ENCODE measurements at regions not wholly inside any gene's neighbourhood (a gene's known extent, or its start where the extent isn't known, plus 50 kb on each side); places are given as distances from the start of the nearest gene placed in this dataset.

DNA sequence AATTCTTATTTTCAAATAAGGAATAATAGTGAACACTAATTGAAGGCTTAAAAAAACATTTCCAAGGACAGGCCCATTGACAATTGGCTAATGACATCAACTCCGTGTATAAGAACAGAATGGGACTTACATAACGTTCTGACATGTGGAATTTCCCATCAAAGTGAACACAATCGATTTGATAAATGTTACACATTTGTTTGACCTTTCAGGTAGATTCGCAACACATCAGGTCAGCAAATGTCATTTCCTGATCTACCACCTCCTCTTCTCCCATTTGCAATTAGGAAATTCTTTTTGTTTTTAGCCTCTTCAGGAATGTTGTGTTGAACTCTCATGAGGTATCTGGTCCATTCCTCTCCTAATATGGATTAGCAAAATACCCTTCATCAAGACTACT lies 292.9 kb upstream of the SLC14A2 start:
- Mint-ChIP-seq H3K4me3 (ENCODE audit: unreplicated experiment) (no peak overlapping the region), H3K36me3 (ENCODE audit: low read depth) (no peaks in the 10 kb centered on the region), H3K27ac (ENCODE audit: unreplicated experiment) (no peak overlapping the region), H3K27me3 (ENCODE audit: low read depth) (no peaks in the 10 kb centered on the region), H3K9me3 (ENCODE audit: low read depth) (no peaks in the 10 kb centered on the region), H3K4me1 (ENCODE audit: low read depth) (peaks cover 39% of the 10 kb centered on the region)
- no peak for DNase-seq (ENCODE audit: low spot score)
- TF ChIP-seq, protein P1, sequence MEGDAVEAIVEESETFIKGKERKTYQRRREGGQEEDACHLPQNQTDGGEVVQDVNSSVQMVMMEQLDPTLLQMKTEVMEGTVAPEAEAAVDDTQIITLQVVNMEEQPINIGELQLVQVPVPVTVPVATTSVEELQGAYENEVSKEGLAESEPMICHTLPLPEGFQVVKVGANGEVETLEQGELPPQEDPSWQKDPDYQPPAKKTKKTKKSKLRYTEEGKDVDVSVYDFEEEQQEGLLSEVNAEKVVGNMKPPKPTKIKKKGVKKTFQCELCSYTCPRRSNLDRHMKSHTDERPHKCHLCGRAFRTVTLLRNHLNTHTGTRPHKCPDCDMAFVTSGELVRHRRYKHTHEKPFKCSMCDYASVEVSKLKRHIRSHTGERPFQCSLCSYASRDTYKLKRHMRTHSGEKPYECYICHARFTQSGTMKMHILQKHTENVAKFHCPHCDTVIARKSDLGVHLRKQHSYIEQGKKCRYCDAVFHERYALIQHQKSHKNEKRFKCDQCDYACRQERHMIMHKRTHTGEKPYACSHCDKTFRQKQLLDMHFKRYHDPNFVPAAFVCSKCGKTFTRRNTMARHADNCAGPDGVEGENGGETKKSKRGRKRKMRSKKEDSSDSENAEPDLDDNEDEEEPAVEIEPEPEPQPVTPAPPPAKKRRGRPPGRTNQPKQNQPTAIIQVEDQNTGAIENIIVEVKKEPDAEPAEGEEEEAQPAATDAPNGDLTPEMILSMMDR (IDR thresholded peaks at IDR 0.05), result no peak

DNA sequence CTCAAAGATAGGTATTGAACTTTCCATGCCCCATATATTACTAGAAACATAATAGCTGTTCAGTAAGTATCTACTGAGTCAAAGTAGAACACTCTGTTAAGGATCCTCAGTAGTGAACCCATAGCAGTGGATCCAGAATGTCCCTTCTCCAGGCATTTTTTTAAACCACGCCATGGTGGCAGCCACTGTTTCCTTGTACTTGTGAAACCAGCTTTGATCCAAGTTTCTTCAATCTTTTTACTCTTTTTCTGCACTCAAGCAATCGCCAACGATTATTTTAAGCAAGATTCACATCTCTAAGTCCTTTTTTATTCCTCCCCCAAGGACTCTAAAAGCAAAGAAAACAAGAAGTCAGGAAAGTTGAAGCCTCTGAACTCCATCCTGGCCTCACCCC lies 291.2 kb upstream of the SLC14A2 start:
- DNase-seq (ENCODE audit: low spot score), result no peak
- no peak overlapping the region for H3K4me3 Mint-ChIP-seq (ENCODE audit: unreplicated experiment)
- H3K36me3 Mint-ChIP-seq (ENCODE audit: low read depth), result no peaks in the 10 kb centered on the region
- TF ChIP-seq, protein P1 (IDR thresholded peaks at IDR 0.05), result no peak
- H3K27me3 Mint-ChIP-seq (ENCODE audit: low read depth), result no peaks in the 10 kb centered on the region
- no peaks in the 10 kb centered on the region for H3K9me3 Mint-ChIP-seq (ENCODE audit: low read depth)
- peak overlapping the region; percentile 85 for H3K27ac Mint-ChIP-seq (ENCODE audit: unreplicated experiment)
- peaks cover 55% of the 10 kb centered on the region for H3K4me1 Mint-ChIP-seq (ENCODE audit: low read depth)

DNA sequence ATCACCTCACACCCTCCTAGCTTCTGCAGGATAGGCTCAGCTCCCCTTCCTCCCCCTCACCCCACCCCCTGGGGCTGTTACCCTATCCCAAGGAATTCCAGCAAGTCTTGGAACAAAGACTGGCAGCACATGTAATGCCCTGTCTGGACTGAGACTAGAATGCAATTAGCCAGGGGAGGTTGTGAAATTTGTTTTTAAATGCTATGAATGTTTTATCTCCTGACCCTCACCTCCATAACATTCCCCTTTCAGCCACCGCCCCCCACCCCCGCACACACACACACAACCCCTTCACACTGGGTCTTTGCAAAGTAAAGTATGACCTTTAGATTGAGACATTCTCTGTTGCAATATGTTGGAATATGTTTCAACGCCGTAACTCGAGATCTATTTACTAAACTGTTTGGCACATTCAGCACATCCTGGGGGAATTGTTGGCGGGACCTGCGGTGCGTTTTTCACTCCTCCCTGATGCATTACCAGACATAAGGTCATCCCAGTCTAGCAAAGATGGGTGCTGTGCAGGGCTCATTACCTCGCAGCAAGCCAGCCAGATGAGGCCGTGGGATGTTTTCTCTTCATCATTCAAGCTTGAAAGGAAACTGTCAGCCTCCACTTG lies 290.7 kb upstream of the SLC14A2 start:
- Mint-ChIP-seq H3K27ac (ENCODE audit: unreplicated experiment) (peak overlapping the region; percentile 85), H3K36me3 (ENCODE audit: low read depth) (no peaks in the 10 kb centered on the region), H3K4me1 (ENCODE audit: low read depth) (peaks cover 60% of the 10 kb centered on the region), H3K4me3 (ENCODE audit: unreplicated experiment) (no peak overlapping the region), H3K27me3 (ENCODE audit: low read depth) (no peaks in the 10 kb centered on the region), H3K9me3 (ENCODE audit: low read depth) (no peaks in the 10 kb centered on the region)
- DNase-seq (ENCODE audit: low spot score), result no peak
- TF ChIP-seq, protein P1 (IDR thresholded peaks at IDR 0.05), result no peak

DNA sequence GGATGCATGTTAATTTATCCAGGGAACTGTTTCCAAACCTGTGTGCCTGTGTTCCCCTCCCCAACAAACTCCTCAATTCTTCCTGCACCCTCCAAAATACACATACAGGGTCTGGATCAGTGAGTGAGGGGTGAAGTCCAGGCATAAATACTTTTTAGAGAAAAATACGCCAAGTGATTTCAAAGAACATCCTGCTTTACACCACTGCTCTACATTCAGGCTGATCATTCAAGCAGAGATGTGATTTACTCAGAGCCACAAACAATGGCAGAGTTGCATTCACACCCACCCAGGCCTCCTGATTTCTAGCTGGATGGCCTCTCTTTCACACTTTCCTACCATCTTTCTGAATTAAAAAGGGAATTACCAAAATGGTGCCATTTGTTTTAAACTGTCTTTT lies 289.5 kb upstream of the SLC14A2 start:
- Mint-ChIP-seq H3K27me3 (ENCODE audit: low read depth) (no peaks in the 10 kb centered on the region), H3K9me3 (ENCODE audit: low read depth) (no peaks in the 10 kb centered on the region), H3K4me1 (ENCODE audit: low read depth) (peaks cover 67% of the 10 kb centered on the region), H3K27ac (ENCODE audit: unreplicated experiment) (no peak overlapping the region), H3K4me3 (ENCODE audit: unreplicated experiment) (no peak overlapping the region), H3K36me3 (ENCODE audit: low read depth) (no peaks in the 10 kb centered on the region)
- no peak for DNase-seq (ENCODE audit: low spot score)
- TF ChIP-seq, protein P1 (IDR thresholded peaks at IDR 0.05), result no peak

DNA sequence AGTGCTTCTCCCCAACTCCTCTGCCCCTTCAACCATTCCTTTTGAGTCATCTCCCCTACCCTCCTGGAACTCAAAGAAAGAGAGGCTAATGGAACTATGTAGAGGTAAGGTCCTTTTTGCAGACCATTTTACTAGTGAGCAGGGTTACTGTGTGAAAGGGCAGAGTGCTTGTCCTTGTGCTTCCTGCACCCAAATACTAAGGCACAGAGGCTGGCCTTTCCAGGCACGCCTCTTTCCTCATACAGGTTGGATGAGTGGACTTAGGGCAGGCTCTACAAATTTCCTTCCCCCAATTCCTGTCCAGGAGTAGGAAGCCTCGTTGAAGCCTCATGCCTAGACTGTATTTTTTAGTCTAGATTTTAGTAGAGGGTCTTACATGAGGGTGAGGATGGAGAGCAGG lies 288.8 kb upstream of the SLC14A2 start:
- TF ChIP-seq, protein P1 (IDR thresholded peaks at IDR 0.05), result no peak
- Mint-ChIP-seq H3K36me3 (ENCODE audit: low read depth) (no peaks in the 10 kb centered on the region), H3K4me3 (ENCODE audit: unreplicated experiment) (no peak overlapping the region), H3K9me3 (ENCODE audit: low read depth) (no peaks in the 10 kb centered on the region), H3K4me1 (ENCODE audit: low read depth) (peaks cover 61% of the 10 kb centered on the region), H3K27ac (ENCODE audit: unreplicated experiment) (no peak overlapping the region), H3K27me3 (ENCODE audit: low read depth) (no peaks in the 10 kb centered on the region)
- DNase-seq (ENCODE audit: low spot score), result no peak
